Activated naive CD4-positive, alpha-beta T cell treated with anti-CD3 and anti-CD28 coated beads, Interleukin-2, amount 50 U/mL, for 72 hours (primary cell): ENCODE measurements at regions not wholly inside any gene's neighbourhood (a gene's known extent, or its start where the extent isn't known, plus 50 kb on each side); places are given as distances from the start of the nearest gene placed in this dataset.
"Not testable (repeated sequence)": the region's sequence is repeated elsewhere in the genome, so short reads cannot be mapped to it uniquely, and the experiment has no call there.

Source experiments
- ATAC-seq, 2 donors: fragments of 150-1000 bp; cut with Tn5 transposase; 2 replicates each; pipeline ENCODE4 v1.10.0; 2021; ENCODE audit warnings: mild to moderate bottlenecking in 2 of 2, moderate library complexity in 2 of 2
- DNase-seq, 2 donors: peaks; one replicate each; pipeline ENCODE4 v3.0.0; 2021 to 2022; ENCODE audit warnings: low spot score in 2 of 2
- H3K27ac Mint-ChIP-seq, 2 donors: one replicate each; pipeline ENCODE4 v1.8.0; 2022; ENCODE audit warnings: mild to moderate bottlenecking in 2 of 2, mixed read lengths in 2 of 2
- H3K36me3 Mint-ChIP-seq, 2 donors: one replicate each; pipeline ENCODE4 v1.8.0; 2022; ENCODE audit warnings: mixed read lengths in 2 of 2
- H3K9me3 Mint-ChIP-seq, 2 donors: one replicate each; pipeline ENCODE4 v1.8.0; 2022; ENCODE audit warnings: mixed read lengths in 2 of 2

DNA sequence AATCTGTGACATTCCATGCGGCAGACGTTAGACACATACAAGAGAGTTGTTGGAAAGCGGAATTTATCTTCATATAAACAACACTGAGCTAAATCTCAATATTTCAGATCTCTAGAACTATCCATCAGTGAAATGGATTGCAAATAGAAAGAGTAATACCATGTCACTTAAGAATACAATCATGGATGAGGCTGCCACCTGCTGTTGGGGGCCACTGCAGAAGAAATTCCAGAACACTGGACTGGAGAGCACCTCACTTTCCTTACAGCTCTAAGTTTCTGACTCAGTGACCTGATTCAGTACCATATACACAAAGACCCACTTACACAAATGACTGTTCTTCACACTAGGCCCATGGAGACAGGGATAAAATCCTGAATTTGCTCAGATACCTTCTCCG lies 75.1 kb upstream of the TP53BP2 start:
- not testable (repeated sequence) for ATAC-seq, H3K27ac Mint-ChIP-seq, H3K9me3 Mint-ChIP-seq, DNase-seq, H3K36me3 Mint-ChIP-seq

DNA sequence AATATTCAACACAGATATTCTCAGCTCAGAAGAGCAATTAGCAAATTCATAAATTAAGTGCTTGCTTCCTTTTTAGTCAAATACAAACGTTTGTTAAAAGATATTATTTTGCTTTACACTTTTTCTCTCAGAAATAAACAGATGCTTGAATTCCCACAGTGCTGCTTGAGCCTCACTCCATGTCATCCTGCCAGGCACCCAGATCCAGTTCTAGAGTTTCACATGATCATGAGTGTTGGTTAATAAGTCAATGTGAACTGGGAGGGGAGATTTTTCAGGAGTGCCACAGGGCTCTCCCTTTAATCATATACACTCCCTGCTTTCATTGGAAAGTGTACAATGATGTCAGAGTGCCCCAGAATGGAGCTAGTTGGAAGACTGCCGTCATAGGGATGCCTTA lies 69.7 kb upstream of the TP53BP2 start:
- DNase-seq, ATAC-seq, H3K27ac Mint-ChIP-seq, H3K36me3 Mint-ChIP-seq, H3K9me3 Mint-ChIP-seq: not testable (repeated sequence)

DNA sequence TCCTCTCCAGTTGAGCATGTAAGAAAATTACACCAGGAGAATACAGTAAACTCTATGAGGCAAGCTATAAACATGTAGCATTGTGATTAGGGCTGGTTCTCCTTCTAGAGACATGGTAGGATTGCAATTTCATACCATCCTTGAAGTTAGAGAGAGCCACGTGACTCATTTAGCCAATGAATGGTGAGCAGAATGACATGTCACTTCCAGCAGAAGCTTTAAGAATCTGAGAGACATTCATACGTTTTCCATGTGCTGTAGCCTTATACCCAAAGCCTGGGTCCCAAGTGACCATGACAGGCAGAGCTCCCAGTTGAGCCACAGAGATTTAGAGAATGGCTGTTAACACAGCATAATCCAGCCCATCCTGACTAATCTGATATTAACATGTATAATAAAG lies 68.0 kb upstream of the TP53BP2 start:
- H3K9me3 Mint-ChIP-seq, DNase-seq, ATAC-seq, H3K27ac Mint-ChIP-seq, H3K36me3 Mint-ChIP-seq: not testable (repeated sequence)

DNA sequence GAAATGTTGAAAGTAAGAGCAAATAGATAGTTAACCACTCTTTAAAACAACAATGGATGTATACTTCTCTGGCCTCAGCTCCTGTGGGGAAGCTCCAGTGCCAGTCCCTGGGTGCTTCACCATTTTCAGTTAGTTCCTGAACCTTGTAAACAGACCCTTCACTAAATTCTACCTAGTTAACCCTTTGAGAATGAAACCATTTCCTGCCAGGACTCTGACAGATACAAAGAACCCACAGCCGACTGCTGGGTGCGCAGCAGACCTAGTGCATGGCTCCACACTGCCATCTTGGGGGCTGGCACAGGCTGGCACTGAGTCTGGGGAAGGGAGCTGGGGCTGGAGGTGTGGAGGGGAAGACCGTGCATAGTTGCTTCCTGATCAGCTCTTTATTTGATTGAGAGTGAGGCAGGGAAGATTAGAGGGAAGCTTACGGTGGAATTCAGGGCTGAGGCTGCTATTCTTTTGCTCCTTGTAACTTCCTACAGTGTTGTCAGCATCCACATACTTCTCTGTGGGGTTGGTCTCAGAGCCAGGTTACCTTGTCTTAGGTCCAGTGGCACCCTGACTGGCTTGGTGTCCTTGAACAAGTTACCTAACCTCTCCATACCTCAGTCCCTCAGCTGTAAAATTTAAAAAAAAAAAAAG lies 62.3 kb upstream of the TP53BP2 start:
- H3K9me3 Mint-ChIP-seq, DNase-seq, H3K27ac Mint-ChIP-seq, H3K36me3 Mint-ChIP-seq, ATAC-seq: not testable (repeated sequence)

DNA sequence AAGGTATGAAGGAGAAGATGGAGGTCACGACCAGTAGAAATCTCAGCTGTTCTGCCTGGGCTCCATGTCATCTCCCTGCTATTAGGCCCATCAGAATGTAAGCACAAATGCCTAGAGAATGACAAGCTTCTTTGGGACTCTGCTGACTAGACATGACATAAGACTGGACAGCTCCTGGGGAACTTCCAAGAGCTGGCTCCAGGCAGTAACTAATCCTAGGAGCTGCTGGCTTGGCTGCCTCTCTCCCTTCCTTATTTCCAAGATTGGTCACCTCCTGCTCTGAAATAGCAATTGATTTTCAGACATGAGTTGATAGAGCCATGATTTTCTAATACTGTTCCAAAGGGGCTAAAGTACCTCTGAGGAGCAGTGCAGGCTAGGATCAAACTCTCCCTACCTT lies 57.5 kb upstream of the TP53BP2 start:
- not testable (repeated sequence) for ATAC-seq, DNase-seq, H3K27ac Mint-ChIP-seq, H3K36me3 Mint-ChIP-seq, H3K9me3 Mint-ChIP-seq

DNA sequence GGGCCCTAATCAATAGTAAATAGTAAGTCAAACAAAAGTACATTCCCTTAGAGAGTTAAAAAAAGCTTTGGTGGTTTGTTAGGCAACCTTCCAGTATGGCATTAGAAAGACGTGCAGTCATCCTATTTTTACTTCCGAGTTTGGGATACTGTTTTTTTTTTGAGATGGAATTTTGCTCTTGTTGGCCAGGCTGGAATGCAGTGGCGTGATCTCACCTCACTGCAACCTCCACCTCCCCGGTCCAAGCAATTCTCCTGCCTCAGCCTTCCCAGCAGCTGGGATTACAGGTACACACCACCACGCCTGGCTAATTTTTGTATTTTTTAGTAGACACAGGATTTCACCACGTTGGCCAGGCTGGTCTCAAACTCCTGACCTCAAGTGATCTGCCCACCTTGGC lies 54.0 kb upstream of the TP53BP2 start:
- H3K9me3 Mint-ChIP-seq, H3K36me3 Mint-ChIP-seq, H3K27ac Mint-ChIP-seq, ATAC-seq, DNase-seq: not testable (repeated sequence)

DNA sequence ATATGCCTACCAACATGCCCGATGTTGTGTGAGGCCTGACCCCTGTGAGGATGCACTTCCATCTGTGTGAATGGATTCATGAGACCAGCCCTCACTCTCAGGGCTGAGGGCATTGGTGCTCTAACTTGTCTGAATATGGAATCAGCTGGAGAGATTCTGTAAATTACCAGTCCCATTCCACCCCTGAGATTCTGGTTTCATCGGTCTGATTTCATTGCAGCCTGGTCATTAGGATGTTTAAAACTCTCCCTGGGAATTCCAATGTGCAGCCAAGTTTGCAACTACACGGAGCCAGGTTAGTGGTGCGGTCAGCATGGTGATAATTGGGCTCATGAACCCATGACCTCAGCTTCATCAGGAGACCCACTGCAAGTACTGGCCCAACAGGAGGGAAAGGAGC lies 51.4 kb upstream of the TP53BP2 start:
- not testable (repeated sequence) for H3K36me3 Mint-ChIP-seq, H3K9me3 Mint-ChIP-seq, DNase-seq, H3K27ac Mint-ChIP-seq, ATAC-seq

DNA sequence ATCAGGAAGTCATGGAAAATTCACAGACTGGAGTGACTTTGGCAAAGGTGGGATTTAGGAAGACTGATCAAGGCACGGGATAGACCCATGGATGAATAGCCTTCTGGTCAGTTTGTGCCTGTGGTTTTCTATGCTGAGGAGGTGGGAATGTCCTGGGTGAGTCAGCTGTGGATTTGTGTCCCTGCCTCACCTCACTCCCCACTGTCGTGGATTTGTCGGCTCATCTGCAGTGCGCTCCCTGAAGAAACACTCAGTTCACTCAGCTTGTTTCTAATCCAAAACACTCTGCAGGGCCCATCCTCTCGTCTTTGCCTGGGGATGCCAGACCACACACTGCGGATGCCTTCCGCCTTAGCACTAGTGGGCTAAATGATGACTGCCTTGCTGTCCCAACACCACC lies 50.2 kb upstream of the TP53BP2 start:
- not testable (repeated sequence) for H3K36me3 Mint-ChIP-seq, H3K27ac Mint-ChIP-seq, ATAC-seq, DNase-seq, H3K9me3 Mint-ChIP-seq
